HepG2 (cell line): ENCODE measurements at regions not wholly inside any gene's neighbourhood (a gene's known extent, or its start where the extent isn't known, plus 50 kb on each side); places are given as distances from the start of the nearest gene placed in this dataset.

Experiments
- ATAC-seq: fragments of 200-7000 bp; cut with Tn5 transposase; 3 replicates; pipeline ENCODE4 v1.9.1; 2020; ENCODE audit warnings: mild to moderate bottlenecking, moderate library complexity
- BruUV-seq: library from RNA; stranded (reverse); fragments of 400-500 nt; replicated peaks from 2 replicates; lab custom pipeline; 2021; lab: Mats Ljungman, UMichigan
- CTCF ChIA-PET: fragments of 300-600 bp; formaldehyde crosslinking; extraction: SDS; loops from one replicate; lab custom pipeline; 2021; ENCODE audit warnings: low total read pairs, inconsistent platforms, low intra/inter-chr PET ratio; lab: Yijun Ruan, JAX
- POLR2A ChIA-PET: fragments of 350-600 bp; sonication (Branson Sonifier 250); formaldehyde crosslinking; loops from one replicate; lab custom pipeline; 2020; ENCODE audit warnings: antibody characterized with exemption, inconsistent platforms; lab: Yijun Ruan, JAX
- DNase-seq: peaks from one replicate; pipeline ENCODE4 v3.0.0-alpha.2; 2015; ENCODE audit warnings: low spot score
- FAIRE-seq: peaks from 3 replicates; lab custom pipeline; 2011; peaks lifted over from hg19 to GRCh38; lab: Jason Lieb, UNC
- H2AFZ ChIP-seq: one replicate; pipeline ENCODE4 v1.6.1; 2011; ENCODE audit warnings: low read length, inconsistent platforms
- H3K27ac ChIP-seq: fragments of 300-600 bp; 3 replicates; pipeline ENCODE4 v1.8.0; 2011; ENCODE audit warnings: mixed run types, mild to moderate bottlenecking, mixed read lengths, low read length, inconsistent platforms; ENCODE audit not compliant: insufficient read depth; ENCODE audit errors: extremely low read length
- H3K27me3 ChIP-seq, 2 experiments: fragments of 200-600 bp in 1 of 2; 2 replicates in 1 of 2; 3 replicates in 1 of 2; pipeline versions ENCODE4 v1.6.0 to v1.8.0; 2011; ENCODE audit warnings: low read length in 2 of 2, mild to moderate bottlenecking in 2 of 2, moderate library complexity in 2 of 2, inconsistent platforms in 1 of 2; ENCODE audit not compliant: insufficient read depth in 2 of 2, control insufficient read depth in 1 of 2
- H3K36me3 ChIP-seq, 2 experiments: fragments of 200-600 bp in 1 of 2; replicated peaks in 1 of 2; 2 replicates in 1 of 2; 3 replicates in 1 of 2; pipeline versions ENCODE4 v1.5.1 to v1.8.0; 2011; ENCODE audit warnings: low read length in 2 of 2, inconsistent platforms in 1 of 2; ENCODE audit not compliant: insufficient read depth in 2 of 2, control insufficient read depth in 1 of 2
- H3K4me1 ChIP-seq: 2 replicates; pipeline ENCODE4 v1.5.1; 2012; ENCODE audit warnings: low read length, inconsistent platforms; ENCODE audit not compliant: insufficient read depth
- H3K4me2 ChIP-seq: 2 replicates; pipeline ENCODE4 v1.6.0; 2011; ENCODE audit warnings: low read depth, low read length, inconsistent platforms
- H3K4me3 ChIP-seq, 3 experiments: fragments of 200-600 bp in 1 of 3; sonication (generic), shearing (Covaris generic) in 1 of 3; replicated peaks in 1 of 3; 2 replicates each; pipeline ENCODE4 v1.5.1; 2011 to 2016; ENCODE audit warnings: low read length in 3 of 3, inconsistent platforms in 2 of 3, low read depth in 2 of 3, mild to moderate bottlenecking in 2 of 3, control low read depth in 1 of 3, mixed read lengths in 1 of 3; ENCODE audit not compliant: insufficient read depth in 1 of 3
- H3K79me2 ChIP-seq: one replicate; pipeline ENCODE4 v1.6.1; 2011; ENCODE audit warnings: low read length, inconsistent platforms; ENCODE audit not compliant: insufficient read depth
- H3K9ac ChIP-seq: 2 replicates; pipeline ENCODE4 v1.6.0; 2011; ENCODE audit warnings: mild to moderate bottlenecking, low read depth, low read length, inconsistent platforms; ENCODE audit not compliant: insufficient read depth
- H3K9me3 ChIP-seq: 2 replicates; pipeline ENCODE4 v1.5.1; 2012; ENCODE audit warnings: mild to moderate bottlenecking, low read length
- H4K20me1 ChIP-seq: 2 replicates; pipeline ENCODE4 v1.6.0; 2011; ENCODE audit warnings: inconsistent platforms, mild to moderate bottlenecking, low read length, moderate library complexity; ENCODE audit not compliant: insufficient read depth
- CEBPB ChIP-seq: IDR thresholded peaks from 2 replicates; pipeline ENCODE4 v1.6.1; 2011; ENCODE audit warnings: low read depth, low read length, improper control_type of control experiment, borderline replicate concordance
- HES4 ChIP-seq: sonication (generic); formaldehyde crosslinking; IDR thresholded peaks from 2 replicates; pipeline ENCODE4 v1.9.0; 2021; ENCODE audit warnings: mild to moderate bottlenecking, missing genetic modification reagents, borderline replicate concordance
- MIER3 ChIP-seq: IDR thresholded peaks from 2 replicates; pipeline ENCODE4 v1.6.1; 2016; ENCODE audit warnings: missing compliant biosample characterization, borderline replicate concordance
- TBX3 ChIP-seq: fragments of 450-650 bp; IDR thresholded peaks from 2 replicates; pipeline ENCODE4 v1.6.1; 2017; ENCODE audit warnings: antibody characterized with exemption, mild to moderate bottlenecking, inconsistent platforms, borderline replicate concordance
- ZBTB7B ChIP-seq: sonication (generic); formaldehyde crosslinking; IDR thresholded peaks from 2 replicates; pipeline ENCODE4 v1.4.0; 2020; ENCODE audit warnings: missing genetic modification reagents
- ZFY ChIP-seq: sonication (generic); formaldehyde crosslinking; IDR thresholded peaks from 2 replicates; pipeline ENCODE4 v1.4.0; 2020; ENCODE audit warnings: missing genetic modification reagents
- ZNF281 ChIP-seq: sonication (generic); formaldehyde crosslinking; IDR thresholded peaks from 2 replicates; pipeline ENCODE4 v1.4.0; 2020; ENCODE audit warnings: missing genetic modification reagents, borderline replicate concordance
- ZNF878 ChIP-seq: sonication (generic); formaldehyde crosslinking; IDR thresholded peaks from 2 replicates; pipeline ENCODE4 v1.8.1; 2023; ENCODE audit warnings: mild to moderate bottlenecking, missing genetic modification reagents, moderate library complexity
- WGBS: methylation state at CpG from one replicate; pipeline ENCODE4 v1.1.6; 2017; ENCODE audit warnings: low lambda C conversion rate; 5-methylcytosine and 5-hydroxymethylcytosine counted together
- in situ Hi-C: cut with HindIII; loops from 2 replicates; pipeline ENCODE4 v1.10.0; 2017; ENCODE audit warnings: low pct_unique_long_range_greater_than_20kb; ENCODE audit not compliant: extremely low pct_ligation_motif_present
- intact Hi-C: fragments of 100-400 bp; cut with micrococcal nuclease; formaldehyde crosslinking; loops from one replicate; pipeline ENCODE4 v1.10.0; 2022; ENCODE audit not compliant: unreplicated experiment
- TF ChIP-seq, protein P1 (sequence below): sonication (generic); formaldehyde crosslinking; IDR thresholded peaks from 2 replicates; pipeline ENCODE4 v1.4.0; 2020; ENCODE audit warnings: missing genetic modification reagents

DNA sequence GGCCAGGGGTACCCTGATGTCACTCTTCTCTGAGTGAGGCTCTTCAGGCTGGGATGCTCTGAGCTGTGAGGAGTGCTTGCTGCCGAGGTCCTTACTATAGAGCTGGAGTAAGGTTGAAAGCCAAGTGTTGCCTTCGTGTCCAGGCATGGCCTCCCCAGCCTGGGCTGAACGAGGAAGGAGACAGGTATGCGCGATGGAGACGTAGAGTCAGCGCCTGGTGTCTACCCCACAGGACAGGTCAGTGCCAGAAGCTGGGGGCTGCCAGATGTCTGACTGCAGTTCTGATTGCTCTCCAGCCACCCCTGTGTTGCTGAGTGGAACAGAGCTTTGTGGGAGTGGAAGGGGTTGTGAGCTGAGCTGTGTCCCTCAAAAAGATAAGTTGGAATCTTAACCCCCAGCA, 135.8 kb upstream of the AJAP1 start (continued):
- no peak for TF ChIP-seq HES4 (CRISPR knock-in tag)

- H3K36me3 ChIP-seq = no peaks in the 10 kb centered on the region
- CTCF ChIA-PET = no interaction called here
- H3K27me3 ChIP-seq = no peaks in the 10 kb centered on the region; a peak in 2 of 5 replicates
- H3K9me3 ChIP-seq = no peaks in the 10 kb centered on the region
- H3K9ac ChIP-seq = no peak overlapping the region
- WGBS = 64% methylated on average over 3 of the region's 6 CpGs
- no peak for TF ChIP-seq ZFY (CRISPR knock-in tag)
- no peak overlapping the region for H3K4me2 ChIP-seq
- no peak overlapping the region for H3K4me3 ChIP-seq
- H3K4me1 ChIP-seq = no peaks in the 10 kb centered on the region
- BruUV-seq = no TSS peak
- no peaks in the 10 kb centered on the region for H4K20me1 ChIP-seq
- POLR2A ChIA-PET = no interaction called here
- intact Hi-C loops = no loop called here
- H3K79me2 ChIP-seq = no peaks in the 10 kb centered on the region
- ATAC-seq (no peak), FAIRE-seq (no peak), DNase-seq (no peak)
- no peak overlapping the region for H2AFZ ChIP-seq
- in situ Hi-C loops = no loop called here
- no peak overlapping the region for H3K27ac ChIP-seq
Measured at GRCh38 chr1:4519954-4520353, 134.5 kb upstream of the AJAP1 start.

DNA sequence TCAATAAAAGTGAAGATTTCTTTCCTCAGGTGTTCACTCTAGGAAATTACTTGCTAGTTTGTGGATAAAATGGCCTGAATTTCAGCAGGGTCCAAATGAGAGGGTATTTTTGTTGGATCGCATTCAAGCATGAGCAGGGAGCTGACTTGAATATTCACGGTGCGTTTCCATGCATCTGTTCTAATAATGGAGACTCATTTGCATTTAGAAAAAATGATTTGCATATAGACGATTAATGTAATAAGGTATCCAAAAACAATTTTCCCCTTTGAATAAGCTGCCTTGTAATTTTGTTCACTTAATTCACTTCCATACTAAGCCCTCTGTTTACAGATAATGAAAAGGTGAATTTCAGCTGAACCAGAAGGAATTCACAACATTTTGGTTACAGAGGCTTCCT, 130.9 kb upstream of the AJAP1 start:
- POLR2A ChIA-PET = no interaction called here
- no peak for TF ChIP-seq TBX3
- TF ChIP-seq, protein P1, sequence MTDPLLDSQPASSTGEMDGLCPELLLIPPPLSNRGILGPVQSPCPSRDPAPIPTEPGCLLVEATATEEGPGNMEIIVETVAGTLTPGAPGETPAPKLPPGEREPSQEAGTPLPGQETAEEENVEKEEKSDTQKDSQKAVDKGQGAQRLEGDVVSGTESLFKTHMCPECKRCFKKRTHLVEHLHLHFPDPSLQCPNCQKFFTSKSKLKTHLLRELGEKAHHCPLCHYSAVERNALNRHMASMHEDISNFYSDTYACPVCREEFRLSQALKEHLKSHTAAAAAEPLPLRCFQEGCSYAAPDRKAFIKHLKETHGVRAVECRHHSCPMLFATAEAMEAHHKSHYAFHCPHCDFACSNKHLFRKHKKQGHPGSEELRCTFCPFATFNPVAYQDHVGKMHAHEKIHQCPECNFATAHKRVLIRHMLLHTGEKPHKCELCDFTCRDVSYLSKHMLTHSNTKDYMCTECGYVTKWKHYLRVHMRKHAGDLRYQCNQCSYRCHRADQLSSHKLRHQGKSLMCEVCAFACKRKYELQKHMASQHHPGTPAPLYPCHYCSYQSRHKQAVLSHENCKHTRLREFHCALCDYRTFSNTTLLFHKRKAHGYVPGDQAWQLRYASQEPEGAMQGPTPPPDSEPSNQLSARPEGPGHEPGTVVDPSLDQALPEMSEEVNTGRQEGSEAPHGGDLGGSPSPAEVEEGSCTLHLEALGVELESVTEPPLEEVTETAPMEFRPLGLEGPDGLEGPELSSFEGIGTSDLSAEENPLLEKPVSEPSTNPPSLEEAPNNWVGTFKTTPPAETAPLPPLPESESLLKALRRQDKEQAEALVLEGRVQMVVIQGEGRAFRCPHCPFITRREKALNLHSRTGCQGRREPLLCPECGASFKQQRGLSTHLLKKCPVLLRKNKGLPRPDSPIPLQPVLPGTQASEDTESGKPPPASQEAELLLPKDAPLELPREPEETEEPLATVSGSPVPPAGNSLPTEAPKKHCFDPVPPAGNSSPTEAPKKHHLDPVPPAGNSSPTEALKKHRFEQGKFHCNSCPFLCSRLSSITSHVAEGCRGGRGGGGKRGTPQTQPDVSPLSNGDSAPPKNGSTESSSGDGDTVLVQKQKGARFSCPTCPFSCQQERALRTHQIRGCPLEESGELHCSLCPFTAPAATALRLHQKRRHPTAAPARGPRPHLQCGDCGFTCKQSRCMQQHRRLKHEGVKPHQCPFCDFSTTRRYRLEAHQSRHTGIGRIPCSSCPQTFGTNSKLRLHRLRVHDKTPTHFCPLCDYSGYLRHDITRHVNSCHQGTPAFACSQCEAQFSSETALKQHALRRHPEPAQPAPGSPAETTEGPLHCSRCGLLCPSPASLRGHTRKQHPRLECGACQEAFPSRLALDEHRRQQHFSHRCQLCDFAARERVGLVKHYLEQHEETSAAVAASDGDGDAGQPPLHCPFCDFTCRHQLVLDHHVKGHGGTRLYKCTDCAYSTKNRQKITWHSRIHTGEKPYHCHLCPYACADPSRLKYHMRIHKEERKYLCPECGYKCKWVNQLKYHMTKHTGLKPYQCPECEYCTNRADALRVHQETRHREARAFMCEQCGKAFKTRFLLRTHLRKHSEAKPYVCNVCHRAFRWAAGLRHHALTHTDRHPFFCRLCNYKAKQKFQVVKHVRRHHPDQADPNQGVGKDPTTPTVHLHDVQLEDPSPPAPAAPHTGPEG (CRISPR knock-in tag) = no peak
- no peak for TF ChIP-seq ZBTB7B (CRISPR knock-in tag)
- no peak for TF ChIP-seq ZNF878 (CRISPR knock-in tag)
- TF ChIP-seq MIER3 (CRISPR knock-in tag) = no peak
- TF ChIP-seq ZNF281 (CRISPR knock-in tag) = no peak
- no peak for TF ChIP-seq CEBPB

More for the DNA sequence above, 130.9 kb upstream of the AJAP1 start:
- FAIRE-seq = no peak
- no peak for DNase-seq
- BruUV-seq = no TSS peak
- in situ Hi-C loops (no loop called here), intact Hi-C loops (no loop called here)
- CTCF ChIA-PET = no interaction called here
- Histone ChIP-seq H3K9me3 (no peaks in the 10 kb centered on the region), H3K9ac (no peak overlapping the region), H3K27ac (no peak overlapping the region), H3K36me3 (no peaks in the 10 kb centered on the region), H3K4me3 (no peak overlapping the region), H3K27me3 (peaks cover 5 to 7% of the 10 kb centered on the region in 2 experiments; a peak in 3 of 5 replicates), H3K4me2 (no peak overlapping the region), H2AFZ (no peak overlapping the region), H3K79me2 (no peaks in the 10 kb centered on the region), H3K4me1 (no peaks in the 10 kb centered on the region), H4K20me1 (no peaks in the 10 kb centered on the region)
- ATAC-seq = no peak
- WGBS = 44% methylated on average over 4 of the region's 4 CpGs
